GM12891 (cell line): ENCODE measurements at regions not wholly inside any gene's neighbourhood (a gene's known extent, or its start where the extent isn't known, plus 50 kb on each side); places are given as distances from the start of the nearest gene placed in this dataset.
"Not testable (repeated sequence)": the region's sequence is repeated elsewhere in the genome, so short reads cannot be mapped to it uniquely, and the experiment has no call there.

Source experiments
- POLR2AphosphoS5 ChIP-seq: IDR thresholded peaks from 2 replicates; pipeline ENCODE4 v1.6.1; 2011; ENCODE audit warnings: low read depth, low read length, control low read depth
- POU2F2 ChIP-seq: IDR thresholded peaks from 2 replicates; pipeline ENCODE4 v1.6.1; 2011; ENCODE audit warnings: low read depth, mild to moderate bottlenecking, control low read depth, low read length, moderate library complexity
- TAF1 ChIP-seq: IDR thresholded peaks from 2 replicates; pipeline ENCODE4 v1.6.1; 2011; ENCODE audit warnings: low read depth, low read length, control low read depth

- not testable (repeated sequence) for TF ChIP-seq POU2F2, POLR2AphosphoS5, TAF1
Observed at GRCh38 chr5:110838357-110838756, 99.5 kb downstream of the SLC25A46 start.
